Esophagus muscularis mucosa (tissue), 4 donors: ENCODE measurements at regions not wholly inside any gene's neighbourhood (a gene's known extent, or its start where the extent isn't known, plus 50 kb on each side); places are given as distances from the start of the nearest gene placed in this dataset.
"Not testable (repeated sequence)": the region's sequence is repeated elsewhere in the genome, so short reads cannot be mapped to it uniquely, and the experiment has no call there.

Source experiments
- DNase-seq: peaks from one replicate; pipeline ENCODE4 v3.0.0-alpha.2; 2017; ENCODE audit errors: extremely low spot score
- H3K27ac ChIP-seq, 4 donors: fragments of 200-600 bp; sonication (generic); replicated peaks in 1 of 4; 1 replicate in 3 of 4; 2 replicates in 1 of 4; pipeline ENCODE4 v1.5.1; 2016 to 2019; ENCODE audit warnings: mild to moderate bottlenecking in 1 of 4
- H3K27me3 ChIP-seq, 4 donors: fragments of 200-600 bp; sonication (generic); one replicate each; pipeline versions ENCODE4 v1.5.1 to v1.6.0; 2016 to 2019
- H3K36me3 ChIP-seq, 4 donors: fragments of 200-600 bp; sonication (generic); one replicate each; pipeline ENCODE4 v1.5.1; 2016 to 2019
- H3K4me1 ChIP-seq, 4 donors: fragments of 200-600 bp; sonication (generic); one replicate each; pipeline ENCODE4 v1.5.1; 2016 to 2019
- H3K4me3 ChIP-seq, 4 donors: fragments of 200-600 bp; sonication (generic); 1 replicate in 2 of 4; 2 replicates in 2 of 4; pipeline ENCODE4 v1.5.1; 2016 to 2019; ENCODE audit warnings: mild to moderate bottlenecking in 4 of 4, moderate library complexity in 1 of 4
- H3K9me3 ChIP-seq, 4 donors: fragments of 200-600 bp; sonication (generic); 1 replicate in 3 of 4; 2 replicates in 1 of 4; pipeline ENCODE4 v1.5.1; 2016 to 2019
- EP300 ChIP-seq: sonication (generic); formaldehyde crosslinking; IDR thresholded peaks from one replicate; pipeline ENCODE4 v1.6.1; 2017; ENCODE audit warnings: antibody characterized with exemption
- POLR2A ChIP-seq: fragments of 450-650 bp; IDR thresholded peaks from one replicate; pipeline ENCODE4 v1.6.1; 2017; ENCODE audit warnings: antibody characterized with exemption, moderate library complexity, mild to moderate bottlenecking, low read depth
- POLR2AphosphoS5 ChIP-seq, 2 donors: sonication (generic); formaldehyde crosslinking; IDR thresholded peaks; one replicate each; pipeline ENCODE4 v1.6.1; 2017; ENCODE audit warnings: antibody characterized with exemption in 2 of 2
- WGBS: methylation state at CpG from one replicate; pipeline ENCODE4 v1.1.5; 2018; 5-methylcytosine and 5-hydroxymethylcytosine counted together
- intact Hi-C: fragments of 100-400 bp; cut with DNase I; formaldehyde crosslinking; loops from one replicate; pipeline ENCODE4 v1.15.1; 2023
- TF ChIP-seq, protein P1 (sequence below), 3 experiments: fragments of 200-600 bp in 2 of 3; fragments of 450-650 bp in 1 of 3; sonication (generic) in 2 of 3; IDR thresholded peaks; one replicate each; pipeline ENCODE4 v1.5.1; 2017 to 2019; ENCODE audit warnings: antibody characterized with exemption in 3 of 3, mild to moderate bottlenecking in 2 of 3, moderate library complexity in 1 of 3

DNA sequence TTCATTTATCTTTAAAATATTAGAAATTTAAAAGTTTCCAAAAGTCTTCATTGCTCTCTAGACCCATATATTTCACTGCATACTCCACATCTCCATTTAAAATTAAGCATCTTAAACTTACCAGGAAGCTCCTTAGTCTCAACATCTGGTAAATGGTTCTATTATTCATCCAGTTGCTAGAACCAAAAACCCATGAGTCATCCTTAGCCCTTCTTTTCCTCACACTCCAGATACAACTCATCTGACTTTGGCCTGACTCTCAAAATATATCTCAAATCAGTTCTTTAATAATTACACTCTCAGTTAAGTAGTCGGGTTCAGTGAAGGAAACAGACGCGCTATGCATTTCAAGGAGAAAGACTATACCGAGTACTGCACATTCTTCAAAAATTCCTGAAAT, 110.2 kb upstream of the COX7C start:
- DNase-seq = no peak
- Histone ChIP-seq H3K27ac (no peak overlapping the region), H3K27me3 (no peaks in the 10 kb centered on the region), H3K9me3 (no peaks in the 10 kb centered on the region), H3K4me1 (no peaks in the 10 kb centered on the region), H3K36me3 (no peaks in the 10 kb centered on the region), H3K4me3 (no peak overlapping the region)
- intact Hi-C loops = no loop called here
- TF ChIP-seq, protein P1, sequence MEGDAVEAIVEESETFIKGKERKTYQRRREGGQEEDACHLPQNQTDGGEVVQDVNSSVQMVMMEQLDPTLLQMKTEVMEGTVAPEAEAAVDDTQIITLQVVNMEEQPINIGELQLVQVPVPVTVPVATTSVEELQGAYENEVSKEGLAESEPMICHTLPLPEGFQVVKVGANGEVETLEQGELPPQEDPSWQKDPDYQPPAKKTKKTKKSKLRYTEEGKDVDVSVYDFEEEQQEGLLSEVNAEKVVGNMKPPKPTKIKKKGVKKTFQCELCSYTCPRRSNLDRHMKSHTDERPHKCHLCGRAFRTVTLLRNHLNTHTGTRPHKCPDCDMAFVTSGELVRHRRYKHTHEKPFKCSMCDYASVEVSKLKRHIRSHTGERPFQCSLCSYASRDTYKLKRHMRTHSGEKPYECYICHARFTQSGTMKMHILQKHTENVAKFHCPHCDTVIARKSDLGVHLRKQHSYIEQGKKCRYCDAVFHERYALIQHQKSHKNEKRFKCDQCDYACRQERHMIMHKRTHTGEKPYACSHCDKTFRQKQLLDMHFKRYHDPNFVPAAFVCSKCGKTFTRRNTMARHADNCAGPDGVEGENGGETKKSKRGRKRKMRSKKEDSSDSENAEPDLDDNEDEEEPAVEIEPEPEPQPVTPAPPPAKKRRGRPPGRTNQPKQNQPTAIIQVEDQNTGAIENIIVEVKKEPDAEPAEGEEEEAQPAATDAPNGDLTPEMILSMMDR (IDR thresholded peaks at IDR 0.05) = no peak
- TF ChIP-seq EP300 = no peak
- no peak for TF ChIP-seq POLR2A
- no peak for TF ChIP-seq POLR2AphosphoS5 (IDR thresholded peaks at IDR 0.05)
- WGBS = 92% methylated on average over 4 of the region's 4 CpGs

DNA sequence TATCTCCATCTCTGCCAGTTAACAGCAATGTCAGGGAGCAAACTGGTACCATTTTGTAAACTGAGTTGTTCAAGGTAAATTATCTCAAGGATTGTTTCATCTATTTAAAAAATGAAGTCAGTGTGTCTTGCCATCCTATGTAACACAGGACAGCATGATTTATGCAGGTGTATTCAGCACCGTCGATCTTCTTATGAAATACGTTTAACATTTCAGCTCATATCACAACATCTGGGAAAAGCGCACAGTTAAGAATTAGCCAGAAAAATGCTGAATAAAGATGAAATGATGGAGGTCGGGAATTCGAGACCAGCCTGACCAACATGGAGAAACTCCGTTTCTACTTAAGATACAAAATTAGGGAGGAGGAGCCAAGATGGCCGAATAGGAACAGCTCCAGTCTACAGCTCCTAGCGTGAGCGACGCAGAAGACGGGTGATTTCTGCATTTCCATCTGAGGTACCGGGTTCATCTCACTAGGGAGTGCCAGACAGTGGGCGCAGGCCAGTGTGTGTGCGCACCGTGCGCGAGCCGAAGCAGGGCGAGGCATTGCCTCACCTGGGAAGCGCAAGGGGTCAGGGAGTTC, 107.3 kb upstream of the COX7C start:
- DNase-seq, H3K27ac ChIP-seq, H3K27me3 ChIP-seq, H3K36me3 ChIP-seq, H3K9me3 ChIP-seq, intact Hi-C loops, H3K4me1 ChIP-seq, H3K4me3 ChIP-seq: not testable (repeated sequence)
- WGBS = 90% methylated on average over 13 of the region's 21 CpGs

DNA sequence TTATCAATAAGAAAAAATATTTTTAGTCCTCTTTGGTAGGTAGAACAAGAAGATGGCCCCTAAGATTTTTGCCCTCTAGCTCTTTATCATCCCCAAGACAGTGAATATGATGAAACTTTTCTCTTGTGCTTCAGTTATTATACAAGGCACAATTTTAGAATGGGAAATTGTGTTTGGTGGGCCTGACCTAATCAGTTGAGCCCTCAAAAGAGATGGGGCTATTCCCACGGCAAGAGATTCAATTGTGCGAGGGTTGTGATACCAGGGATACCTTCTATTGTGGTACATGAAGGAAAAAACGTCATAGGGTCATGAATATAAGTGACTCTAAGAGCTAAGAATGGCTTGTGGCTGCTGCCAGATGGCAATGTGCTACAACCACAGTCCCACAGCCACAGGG, 94.0 kb upstream of the COX7C start:
- WGBS = 91% methylated on average over 3 of the region's 3 CpGs
- H3K36me3 ChIP-seq = no peaks in the 10 kb centered on the region
- no peak overlapping the region for H3K27ac ChIP-seq
- no peaks in the 10 kb centered on the region for H3K4me1 ChIP-seq
- H3K9me3 ChIP-seq = no peaks in the 10 kb centered on the region
- no peaks in the 10 kb centered on the region for H3K27me3 ChIP-seq
- intact Hi-C loops = no loop called here
- H3K4me3 ChIP-seq = no peak overlapping the region
- TF ChIP-seq POLR2AphosphoS5 (IDR thresholded peaks at IDR 0.05) = no peak
- TF ChIP-seq POLR2A = no peak
- TF ChIP-seq, protein P1 (IDR thresholded peaks at IDR 0.05) = no peak
- no peak for TF ChIP-seq EP300
- no peak for DNase-seq

DNA sequence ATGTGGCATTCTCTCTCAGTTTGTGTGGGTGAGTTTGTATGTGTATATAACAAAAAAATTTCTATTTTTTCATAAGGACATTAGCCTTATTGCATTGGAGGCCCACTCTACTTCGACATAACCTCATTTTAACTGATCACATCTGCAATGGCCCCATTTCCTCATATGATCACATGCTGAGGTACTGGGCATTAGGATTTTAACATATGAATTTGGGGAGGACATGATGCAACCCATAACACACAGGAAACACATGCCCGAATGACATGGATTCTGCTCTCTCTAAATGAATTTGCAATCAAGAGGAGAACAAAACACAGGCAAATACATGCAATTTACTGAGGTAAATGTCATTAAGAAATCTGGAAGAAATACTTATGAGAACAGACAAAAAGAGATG, 92.1 kb upstream of the COX7C start:
- no peak for DNase-seq
- intact Hi-C loops = no loop called here
- Histone ChIP-seq H3K4me1 (no peaks in the 10 kb centered on the region), H3K27me3 (no peaks in the 10 kb centered on the region), H3K4me3 (no peak overlapping the region), H3K27ac (no peak overlapping the region), H3K36me3 (no peaks in the 10 kb centered on the region), H3K9me3 (no peaks in the 10 kb centered on the region)
- 77% methylated on average over 2 of the region's 2 CpGs for WGBS
- TF ChIP-seq POLR2AphosphoS5 (IDR thresholded peaks at IDR 0.05) (no peak), EP300 (no peak), POLR2A (no peak)
- TF ChIP-seq, protein P1 (IDR thresholded peaks at IDR 0.05) = no peak

DNA sequence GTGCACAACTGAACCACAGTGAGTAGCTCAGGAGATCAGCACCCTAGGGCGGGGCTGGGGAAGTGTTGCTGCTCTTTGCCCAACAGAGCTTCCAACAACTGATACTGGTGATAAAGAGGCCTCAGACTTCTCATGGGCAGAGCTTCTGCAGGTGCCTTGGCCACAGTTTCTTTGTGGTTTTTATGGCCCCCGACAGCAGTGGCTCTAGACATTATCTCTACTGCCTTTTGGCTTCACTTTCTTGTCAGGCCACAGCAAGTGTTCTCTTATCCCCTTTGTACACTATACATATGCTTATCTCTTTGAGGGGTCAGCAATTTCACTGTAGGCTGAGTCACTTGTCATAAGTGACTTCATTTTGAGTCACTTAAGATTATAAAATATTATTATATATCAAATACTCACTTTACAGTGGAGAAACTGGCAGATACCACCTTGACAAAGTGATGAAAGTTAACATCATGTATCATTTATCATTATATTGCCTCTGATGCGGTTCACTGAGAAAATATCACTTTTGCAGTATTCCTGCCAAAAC, 90.9 kb upstream of the COX7C start:
- Histone ChIP-seq H3K4me1 (no peaks in the 10 kb centered on the region), H3K27ac (no peak overlapping the region), H3K9me3 (no peaks in the 10 kb centered on the region), H3K36me3 (no peaks in the 10 kb centered on the region), H3K4me3 (no peak overlapping the region), H3K27me3 (no peaks in the 10 kb centered on the region)
- whole genome bisulfite sequencing = 78% methylated on average over 3 of the region's 3 CpGs
- no peak for DNase-seq
- TF ChIP-seq EP300 (no peak), POLR2AphosphoS5 (IDR thresholded peaks at IDR 0.05) (no peak), POLR2A (no peak)
- TF ChIP-seq, protein P1 (IDR thresholded peaks at IDR 0.05) = no peak
- intact Hi-C loops = no loop called here
